ENCODE measurements at regions not wholly inside any gene's neighbourhood (a gene's known extent, or its start where the extent isn't known, plus 50 kb on each side); places are given as distances from the start of the nearest gene placed in this dataset.

DNA sequence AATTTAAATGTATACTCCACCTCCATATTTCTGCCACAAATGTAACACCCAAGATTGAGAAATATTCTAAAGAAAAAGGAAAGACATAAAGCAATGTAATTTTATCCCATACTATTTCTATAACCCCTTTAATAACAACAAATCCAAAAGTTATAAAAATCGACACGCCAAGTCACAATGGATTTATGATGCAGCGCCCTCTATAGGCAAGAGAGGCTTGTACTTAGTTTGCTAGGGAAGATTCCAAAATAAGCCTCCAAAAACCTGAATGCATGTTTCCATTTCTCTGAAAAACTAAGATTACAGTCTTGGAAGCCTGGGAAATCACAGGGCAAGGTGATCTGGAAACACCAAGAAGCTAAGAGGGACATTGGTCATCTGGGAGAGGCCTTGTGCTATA lies 1389.3 kb downstream of the CDY2B start:
- TF ChIP-seq CTCF (IDR thresholded peaks at IDR 0.05) (peak in 1 of 3 experiments; percentile 21), POLR2A (IDR thresholded peaks at IDR 0.05) (no peak)

Measured in testis (tissue), 2 donors.